Kidney epithelial cell (primary cell): ENCODE measurements at regions not wholly inside any gene's neighbourhood (a gene's known extent, or its start where the extent isn't known, plus 50 kb on each side); places are given as distances from the start of the nearest gene placed in this dataset.

ENCODE experiments used
- DNase-seq: peaks from one replicate; pipeline ENCODE4 v3.0.0-alpha.2; 2010; ENCODE audit warnings: low read depth
- H3K27me3 ChIP-seq: 2 replicates; pipeline ENCODE4 v1.6.0; 2011; ENCODE audit warnings: low read length; ENCODE audit not compliant: control insufficient read depth, insufficient read depth
- H3K36me3 ChIP-seq: 2 replicates; pipeline ENCODE4 v1.5.1; 2011; ENCODE audit warnings: low read length; ENCODE audit not compliant: control insufficient read depth, insufficient read depth
- H3K4me3 ChIP-seq: 2 replicates; pipeline ENCODE4 v1.5.1; 2011; ENCODE audit warnings: low read depth, mild to moderate bottlenecking, control low read depth, low read length
- TF ChIP-seq, protein P1 (sequence below): IDR thresholded peaks from 2 replicates; pipeline ENCODE4 v1.5.1; 2011; ENCODE audit warnings: mild to moderate bottlenecking, moderate library complexity, low read length, control low read depth, inconsistent platforms; ENCODE audit not compliant: insufficient read depth, poor library complexity, severe bottlenecking

DNA sequence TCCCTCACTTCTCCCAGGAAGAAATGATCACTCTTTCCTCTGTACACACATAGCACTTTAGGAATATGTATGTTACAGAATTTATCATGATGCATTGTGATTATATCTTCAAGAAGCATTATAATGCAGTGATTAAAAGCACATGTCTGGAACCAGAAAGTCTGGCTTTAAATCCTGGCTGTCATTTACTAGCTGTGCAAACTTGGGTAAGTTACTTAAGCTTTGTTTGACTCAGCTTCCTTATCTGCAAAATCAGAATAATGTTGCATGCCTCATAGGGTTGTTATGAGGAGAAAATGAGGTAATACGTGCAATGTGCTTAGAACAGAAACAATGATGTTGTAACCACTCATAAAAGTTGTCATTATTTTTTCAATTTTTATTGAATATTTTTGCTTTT is 156.3 kb upstream of the ZKSCAN2 start:
- Histone ChIP-seq H3K4me3 (no peak overlapping the region), H3K36me3 (no peaks in the 10 kb centered on the region), H3K27me3 (no peaks in the 10 kb centered on the region)
- TF ChIP-seq, protein P1, sequence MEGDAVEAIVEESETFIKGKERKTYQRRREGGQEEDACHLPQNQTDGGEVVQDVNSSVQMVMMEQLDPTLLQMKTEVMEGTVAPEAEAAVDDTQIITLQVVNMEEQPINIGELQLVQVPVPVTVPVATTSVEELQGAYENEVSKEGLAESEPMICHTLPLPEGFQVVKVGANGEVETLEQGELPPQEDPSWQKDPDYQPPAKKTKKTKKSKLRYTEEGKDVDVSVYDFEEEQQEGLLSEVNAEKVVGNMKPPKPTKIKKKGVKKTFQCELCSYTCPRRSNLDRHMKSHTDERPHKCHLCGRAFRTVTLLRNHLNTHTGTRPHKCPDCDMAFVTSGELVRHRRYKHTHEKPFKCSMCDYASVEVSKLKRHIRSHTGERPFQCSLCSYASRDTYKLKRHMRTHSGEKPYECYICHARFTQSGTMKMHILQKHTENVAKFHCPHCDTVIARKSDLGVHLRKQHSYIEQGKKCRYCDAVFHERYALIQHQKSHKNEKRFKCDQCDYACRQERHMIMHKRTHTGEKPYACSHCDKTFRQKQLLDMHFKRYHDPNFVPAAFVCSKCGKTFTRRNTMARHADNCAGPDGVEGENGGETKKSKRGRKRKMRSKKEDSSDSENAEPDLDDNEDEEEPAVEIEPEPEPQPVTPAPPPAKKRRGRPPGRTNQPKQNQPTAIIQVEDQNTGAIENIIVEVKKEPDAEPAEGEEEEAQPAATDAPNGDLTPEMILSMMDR: no peak
- DNase-seq: no peak

DNA sequence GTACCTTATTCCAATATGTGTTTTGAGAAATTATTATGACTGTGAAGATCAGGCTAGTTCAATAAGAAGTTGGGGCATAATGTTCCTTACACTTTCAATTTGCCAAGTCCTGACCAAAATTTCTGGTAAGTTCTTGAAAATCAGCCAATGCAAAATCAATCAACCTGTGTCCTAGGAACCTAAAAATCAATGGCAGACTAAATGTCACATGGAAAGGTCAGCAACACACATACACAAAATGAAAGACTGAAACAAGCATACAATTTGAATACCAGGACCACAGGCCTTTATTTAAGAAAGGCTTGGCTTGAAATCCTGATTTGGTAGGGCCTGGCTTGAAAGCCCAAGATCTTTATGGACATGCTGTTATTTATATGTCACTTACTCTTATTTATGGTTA is 155.5 kb upstream of the ZKSCAN2 start:
- Histone ChIP-seq H3K27me3 (no peaks in the 10 kb centered on the region), H3K36me3 (no peaks in the 10 kb centered on the region), H3K4me3 (no peak overlapping the region)
- DNase-seq: no peak
- TF ChIP-seq, protein P1: no peak

- H3K27me3 ChIP-seq: no peaks in the 10 kb centered on the region
- H3K4me3 ChIP-seq: no peak overlapping the region
- TF ChIP-seq, protein P1: no peak
- H3K36me3 ChIP-seq: no peaks in the 10 kb centered on the region
- DNase-seq: no peak
These were observed 153.9 kb upstream of the ZKSCAN2 start for GRCh38 chr16:25411396-25412081.

- Histone ChIP-seq H3K4me3 (no peak overlapping the region), H3K36me3 (no peaks in the 10 kb centered on the region), H3K27me3 (no peaks in the 10 kb centered on the region)
- DNase-seq: no peak
- TF ChIP-seq, protein P1: no peak
These were observed 146.2 kb upstream of the ZKSCAN2 start for GRCh38 chr16:25403852-25404251.

GRCh38 chr16:25395528-25395927 is 137.9 kb upstream of the ZKSCAN2 start:
- TF ChIP-seq, protein P1: no peak
- no peak overlapping the region for H3K4me3 ChIP-seq
- H3K27me3 ChIP-seq: no peaks in the 10 kb centered on the region
- DNase-seq: no peak
- H3K36me3 ChIP-seq: no peaks in the 10 kb centered on the region

- no peak overlapping the region for H3K4me3 ChIP-seq
- no peaks in the 10 kb centered on the region for H3K27me3 ChIP-seq
- H3K36me3 ChIP-seq: no peaks in the 10 kb centered on the region
- TF ChIP-seq, protein P1: no peak
- no peak for DNase-seq
These were observed 133.1 kb upstream of the ZKSCAN2 start for GRCh38 chr16:25390761-25391160.
